Stomach (tissue), 4 donors: ENCODE measurements at regions not wholly inside any gene's neighbourhood (a gene's known extent, or its start where the extent isn't known, plus 50 kb on each side); places are given as distances from the start of the nearest gene placed in this dataset.

ENCODE experiments used
- CTCF ChIP-seq, 7 experiments: fragments of 450-650 bp in 4 of 7; fragments of 200-600 bp in 3 of 7; sonication (generic) in 3 of 7; IDR thresholded peaks; one replicate each; pipeline ENCODE4 v1.5.1; 2016 to 2019; ENCODE audit warnings: antibody characterized with exemption in 7 of 7, control low read depth in 2 of 7, mild to moderate bottlenecking in 1 of 7
- EP300 ChIP-seq: sonication (generic); formaldehyde crosslinking; IDR thresholded peaks from one replicate; pipeline ENCODE4 v1.6.1; 2017; ENCODE audit warnings: antibody characterized with exemption
- POLR2A ChIP-seq, 4 donors: fragments of 450-650 bp; IDR thresholded peaks; one replicate each; pipeline ENCODE4 v1.6.1; 2016; ENCODE audit warnings: antibody characterized with exemption in 4 of 4, control low read depth in 2 of 4, mild to moderate bottlenecking in 1 of 4, moderate library complexity in 1 of 4
- POLR2AphosphoS5 ChIP-seq, 3 donors: sonication (generic); formaldehyde crosslinking; IDR thresholded peaks; one replicate each; pipeline ENCODE4 v1.6.1; 2016; ENCODE audit warnings: antibody characterized with exemption in 3 of 3

DNA sequence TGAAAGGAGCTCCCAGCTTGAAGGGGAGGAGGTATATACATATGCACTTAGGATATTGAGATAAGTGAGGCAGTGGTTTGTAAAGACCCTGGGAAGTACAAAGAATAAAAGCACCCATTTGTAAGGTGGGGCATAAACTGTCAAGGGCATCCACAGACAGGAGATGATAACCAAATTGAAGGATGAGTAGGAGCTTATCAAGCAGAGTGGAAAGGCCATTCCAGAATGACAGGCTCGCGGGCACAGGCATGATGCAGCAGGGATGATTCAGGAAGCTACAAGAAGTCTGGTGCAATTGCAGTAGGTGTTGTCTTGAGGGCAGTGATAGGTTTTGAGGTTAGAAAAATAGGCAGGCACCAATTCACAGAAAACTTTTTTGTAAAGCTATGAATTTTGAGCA, 504.8 kb downstream of the PIK3C3 start:
- TF ChIP-seq POLR2AphosphoS5 (IDR thresholded peaks at IDR 0.05) (no peak), CTCF (IDR thresholded peaks at IDR 0.05) (no peak), EP300 (no peak), POLR2A (IDR thresholded peaks at IDR 0.05) (no peak)
